Astrocyte of the cerebellum (primary cell): ENCODE measurements at regions not wholly inside any gene's neighbourhood (a gene's known extent, or its start where the extent isn't known, plus 50 kb on each side); places are given as distances from the start of the nearest gene placed in this dataset.

Source experiments
- DNase-seq: peaks from one replicate; pipeline ENCODE4 v3.0.0-alpha.2; 2011; ENCODE audit warnings: low read depth
- H3K4me3 ChIP-seq: 2 replicates; pipeline ENCODE4 v1.5.1; 2011; ENCODE audit warnings: mild to moderate bottlenecking, low read depth, low read length, moderate library complexity
- in situ Hi-C: cut with HindIII; loops from 2 replicates; pipeline ENCODE4 v1.10.0; 2017; ENCODE audit warnings: low sequenced_read_pairs
- TF ChIP-seq, protein P1 (sequence below): IDR thresholded peaks from 2 replicates; pipeline ENCODE4 v1.5.1; 2012; ENCODE audit warnings: low read length, low read depth, moderate library complexity, mild to moderate bottlenecking; ENCODE audit errors: missing control alignments

DNA sequence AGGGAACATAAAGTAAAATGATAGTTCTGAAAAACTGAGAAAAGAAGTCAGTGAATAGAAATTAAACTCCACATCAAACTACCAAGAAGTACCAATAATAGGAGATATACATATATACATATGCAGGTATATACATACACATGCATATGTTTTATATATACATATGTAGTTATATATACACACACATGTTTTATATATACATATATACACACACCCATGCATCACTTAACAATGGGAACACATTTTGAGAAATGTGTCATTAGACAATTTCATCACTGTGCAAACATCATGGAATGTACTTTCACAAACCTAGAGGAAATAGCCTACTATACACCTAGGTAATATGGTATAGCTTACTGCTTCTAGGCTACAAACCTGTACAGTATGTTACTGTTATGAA is 626.8 kb upstream of the PCDH9 start:
- TF ChIP-seq, protein P1, sequence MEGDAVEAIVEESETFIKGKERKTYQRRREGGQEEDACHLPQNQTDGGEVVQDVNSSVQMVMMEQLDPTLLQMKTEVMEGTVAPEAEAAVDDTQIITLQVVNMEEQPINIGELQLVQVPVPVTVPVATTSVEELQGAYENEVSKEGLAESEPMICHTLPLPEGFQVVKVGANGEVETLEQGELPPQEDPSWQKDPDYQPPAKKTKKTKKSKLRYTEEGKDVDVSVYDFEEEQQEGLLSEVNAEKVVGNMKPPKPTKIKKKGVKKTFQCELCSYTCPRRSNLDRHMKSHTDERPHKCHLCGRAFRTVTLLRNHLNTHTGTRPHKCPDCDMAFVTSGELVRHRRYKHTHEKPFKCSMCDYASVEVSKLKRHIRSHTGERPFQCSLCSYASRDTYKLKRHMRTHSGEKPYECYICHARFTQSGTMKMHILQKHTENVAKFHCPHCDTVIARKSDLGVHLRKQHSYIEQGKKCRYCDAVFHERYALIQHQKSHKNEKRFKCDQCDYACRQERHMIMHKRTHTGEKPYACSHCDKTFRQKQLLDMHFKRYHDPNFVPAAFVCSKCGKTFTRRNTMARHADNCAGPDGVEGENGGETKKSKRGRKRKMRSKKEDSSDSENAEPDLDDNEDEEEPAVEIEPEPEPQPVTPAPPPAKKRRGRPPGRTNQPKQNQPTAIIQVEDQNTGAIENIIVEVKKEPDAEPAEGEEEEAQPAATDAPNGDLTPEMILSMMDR: no peak
- no peak for DNase-seq
- in situ Hi-C loops: no loop called here

DNA sequence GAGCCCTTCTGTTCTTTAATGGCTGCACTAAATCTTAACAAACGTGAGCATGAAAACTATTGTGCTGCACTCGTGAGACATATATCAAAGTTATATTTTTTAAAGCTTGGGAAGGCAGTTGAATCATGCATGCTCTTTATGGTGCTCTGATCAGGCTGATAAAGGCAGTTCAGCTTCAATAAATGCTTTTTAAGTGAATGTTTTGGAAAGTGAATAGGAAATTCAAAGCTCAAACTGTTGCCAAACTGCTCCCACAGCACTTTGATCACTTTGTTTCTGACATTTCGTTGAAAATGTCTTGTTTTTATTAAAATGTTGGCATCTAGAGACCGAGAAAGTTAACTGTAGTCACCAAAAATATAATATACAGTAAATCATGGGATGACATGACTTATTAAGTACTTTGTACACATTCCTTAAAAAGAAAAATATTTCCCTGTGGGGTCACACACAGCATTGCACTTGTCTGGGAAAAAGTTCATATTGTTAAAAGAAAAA is 625.7 kb upstream of the PCDH9 start:
- in situ Hi-C loops: no loop called here
- H3K4me3 ChIP-seq: no peak overlapping the region
- TF ChIP-seq, protein P1: no peak
- DNase-seq: no peak

More for the DNA sequence above, 626.8 kb upstream of the PCDH9 start:
- H3K4me3 ChIP-seq: no peak overlapping the region

DNA sequence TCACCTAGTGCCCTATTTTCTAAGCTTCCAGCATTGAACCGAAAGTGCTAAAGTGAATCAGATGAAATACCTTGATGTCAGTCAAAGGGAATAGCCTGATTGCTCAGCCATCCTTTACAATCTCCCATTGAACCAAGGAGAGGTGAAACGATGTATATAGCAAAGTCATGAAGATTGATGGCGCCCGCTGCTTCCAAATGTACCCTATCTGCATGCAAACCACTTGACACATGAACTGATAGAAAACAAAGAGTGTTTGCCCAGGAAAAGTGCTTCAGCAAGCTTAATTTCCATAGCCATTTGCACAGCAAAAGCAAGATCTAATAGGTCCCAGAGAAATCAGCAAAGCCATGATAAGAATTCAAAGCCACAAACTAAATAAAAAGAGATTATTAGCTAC is 624.9 kb upstream of the PCDH9 start:
- no peak for DNase-seq
- in situ Hi-C loops: no loop called here
- TF ChIP-seq, protein P1: no peak
- H3K4me3 ChIP-seq: no peak overlapping the region

DNA sequence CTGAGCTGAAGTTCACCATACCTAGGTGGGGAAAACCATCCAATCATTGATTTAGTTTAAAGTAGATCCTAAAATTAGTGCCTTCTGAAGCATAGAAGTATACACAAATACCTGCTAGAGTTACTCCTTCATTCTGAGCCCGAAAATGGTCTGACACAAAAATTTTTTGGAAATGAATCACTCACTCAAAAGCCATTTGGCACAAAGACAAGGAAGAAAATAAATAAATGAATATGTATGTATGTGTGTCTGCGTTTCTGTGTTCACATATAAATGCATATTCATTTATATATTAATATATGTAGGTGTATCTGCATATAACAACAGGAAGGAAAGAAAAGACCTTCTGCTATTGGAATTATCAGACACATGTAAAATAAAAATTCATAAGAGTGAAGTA is 614.4 kb upstream of the PCDH9 start:
- no peak for DNase-seq
- TF ChIP-seq, protein P1: no peak
- in situ Hi-C loops: no loop called here
- no peak overlapping the region for H3K4me3 ChIP-seq

DNA sequence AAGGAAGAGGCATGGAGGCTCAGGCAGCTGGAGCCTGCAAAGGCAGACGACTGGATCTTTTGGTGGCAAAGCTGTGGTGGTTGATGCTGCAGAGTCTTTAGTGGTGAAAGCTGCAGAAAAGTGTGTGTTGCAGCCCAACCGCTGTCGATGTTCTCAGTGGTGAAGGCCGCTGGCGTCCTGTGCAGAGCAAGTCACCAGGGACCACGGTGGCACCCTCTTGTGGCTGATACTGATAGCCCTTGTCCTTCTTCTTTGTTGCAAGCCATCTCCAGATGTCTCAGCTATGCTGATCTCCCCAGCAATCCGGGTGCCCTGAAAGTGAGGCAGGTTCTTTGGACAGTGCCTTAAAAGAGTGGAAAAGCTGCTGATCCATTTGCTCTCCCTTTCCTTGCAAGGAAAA is 610.9 kb upstream of the PCDH9 start:
- no peak overlapping the region for H3K4me3 ChIP-seq
- in situ Hi-C loops: no loop called here
- DNase-seq: no peak
- TF ChIP-seq, protein P1: no peak

DNA sequence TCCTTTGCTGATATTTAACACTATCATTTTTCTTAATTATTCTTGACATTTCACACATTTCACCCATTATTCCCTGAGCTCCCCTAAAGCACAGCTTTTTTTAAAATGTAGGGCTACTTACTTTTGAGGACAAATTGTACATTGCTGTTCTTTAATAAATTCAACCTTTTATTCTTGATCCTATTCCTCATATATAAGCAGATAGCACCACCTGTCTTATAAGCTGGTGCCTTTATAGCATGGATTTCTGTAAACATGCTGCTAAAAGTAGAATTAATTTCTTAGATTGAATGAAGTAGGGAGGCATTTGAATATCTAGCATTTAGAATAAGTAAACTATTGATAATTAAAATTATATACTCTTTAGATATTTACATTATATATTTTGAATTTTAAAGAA is 603.4 kb upstream of the PCDH9 start:
- H3K4me3 ChIP-seq: no peak overlapping the region
- TF ChIP-seq, protein P1: no peak
- in situ Hi-C loops: no loop called here
- DNase-seq: no peak

DNA sequence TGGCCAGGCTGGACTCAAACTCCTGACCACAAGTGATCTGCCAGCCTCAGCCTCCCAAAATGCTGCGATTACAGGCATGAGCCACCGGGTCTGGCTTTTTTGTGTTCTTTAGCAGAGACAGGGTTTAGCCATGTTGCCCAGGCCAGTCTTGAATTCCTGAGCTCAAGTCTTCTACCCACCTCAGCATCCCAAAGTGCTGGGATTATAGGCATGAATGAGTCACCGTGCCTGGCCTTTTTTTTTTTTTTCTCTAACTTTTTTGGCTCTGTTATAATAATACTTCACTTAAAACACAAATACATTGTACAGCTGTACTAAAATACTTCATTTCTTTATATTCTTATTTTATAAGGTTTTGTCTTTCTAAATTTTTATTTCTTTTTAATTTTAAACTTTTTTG is 599.5 kb upstream of the PCDH9 start:
- H3K4me3 ChIP-seq: no peak overlapping the region
- in situ Hi-C loops: no loop called here
- no peak for DNase-seq
- TF ChIP-seq, protein P1: no peak
